Neutrophil (primary cell): ENCODE measurements at regions not wholly inside any gene's neighbourhood (a gene's known extent, or its start where the extent isn't known, plus 50 kb on each side); places are given as distances from the start of the nearest gene placed in this dataset.
"Not testable (repeated sequence)": the region's sequence is repeated elsewhere in the genome, so short reads cannot be mapped to it uniquely, and the experiment has no call there.

Experiments
- H3K27ac ChIP-seq: fragments of 200-600 bp; sonication (generic); 2 replicates; pipeline ENCODE4 v1.5.1; 2016; ENCODE audit warnings: mild to moderate bottlenecking, moderate library complexity
- H3K27me3 ChIP-seq: fragments of 200-600 bp; sonication (generic); 2 replicates; pipeline ENCODE4 v1.6.0; 2016; ENCODE audit warnings: mild to moderate bottlenecking
- H3K36me3 ChIP-seq: fragments of 200-600 bp; sonication (generic); 2 replicates; pipeline ENCODE4 v1.5.1; 2017
- H3K4me1 ChIP-seq, 2 experiments: fragments of 200-600 bp in 1 of 2; sonication (generic) in 1 of 2; 1 replicate in 1 of 2; 2 replicates in 1 of 2; pipeline versions ENCODE4 v1.5.1 to v1.6.1; 2013 to 2016; ENCODE audit warnings: low read depth in 1 of 2, low read length in 1 of 2, mild to moderate bottlenecking in 1 of 2, moderate library complexity in 1 of 2; ENCODE audit not compliant: control insufficient read depth in 1 of 2, insufficient read depth in 1 of 2
- H3K4me3 ChIP-seq, 2 experiments: fragments of 200-600 bp in 1 of 2; sonication (generic) in 1 of 2; 1 replicate in 1 of 2; 2 replicates in 1 of 2; pipeline ENCODE4 v1.5.1; 2013 to 2016; ENCODE audit warnings: low read depth in 1 of 2, low read length in 1 of 2, mild to moderate bottlenecking in 1 of 2, moderate library complexity in 1 of 2
- H3K9me3 ChIP-seq: fragments of 200-600 bp; sonication (generic); 2 replicates; pipeline ENCODE4 v1.5.1; 2016
- CTCF ChIP-seq: fragments of 200-600 bp; sonication (generic); IDR thresholded peaks from 2 replicates; pipeline ENCODE4 v1.5.1; 2016; ENCODE audit warnings: antibody characterized with exemption

GRCh38 chr5:109553846-109554245 is 135.9 kb upstream of the MAN2A1 start:
- no peaks in the 10 kb centered on the region for H3K36me3 ChIP-seq
- no peak overlapping the region for H3K27ac ChIP-seq
- no peaks in the 10 kb centered on the region for H3K4me1 ChIP-seq
- TF ChIP-seq CTCF = no peak
- no peak overlapping the region for H3K4me3 ChIP-seq
- no peaks in the 10 kb centered on the region for H3K9me3 ChIP-seq
- no peaks in the 10 kb centered on the region for H3K27me3 ChIP-seq

- H3K27ac ChIP-seq, H3K9me3 ChIP-seq, H3K4me3 ChIP-seq, H3K36me3 ChIP-seq, H3K27me3 ChIP-seq, H3K4me1 ChIP-seq: not testable (repeated sequence)
Observed at GRCh38 chr5:109551234-109551633, 138.5 kb upstream of the MAN2A1 start.

GRCh38 chr5:109550077-109550476 is 139.7 kb upstream of the MAN2A1 start:
- no peaks in the 10 kb centered on the region for H3K36me3 ChIP-seq
- no peak for TF ChIP-seq CTCF
- no peaks in the 10 kb centered on the region for H3K9me3 ChIP-seq
- H3K4me1 ChIP-seq = no peaks in the 10 kb centered on the region
- no peaks in the 10 kb centered on the region for H3K27me3 ChIP-seq
- no peak overlapping the region for H3K4me3 ChIP-seq
- H3K27ac ChIP-seq = no peak overlapping the region

GRCh38 chr5:109546461-109546860 is 136.7 kb upstream of the PJA2 start:
- Histone ChIP-seq H3K36me3 (no peaks in the 10 kb centered on the region), H3K9me3 (no peaks in the 10 kb centered on the region), H3K4me1 (no peaks in the 10 kb centered on the region), H3K27me3 (no peaks in the 10 kb centered on the region), H3K27ac (no peak overlapping the region), H3K4me3 (no peak overlapping the region)
- no peak for TF ChIP-seq CTCF

GRCh38 chr5:109544873-109545272 is 135.1 kb upstream of the PJA2 start:
- not testable (repeated sequence) for H3K9me3 ChIP-seq

GRCh38 chr5:109538692-109539091 is 128.9 kb upstream of the PJA2 start:
- not testable (repeated sequence) for H3K27ac ChIP-seq, H3K36me3 ChIP-seq, H3K27me3 ChIP-seq, H3K9me3 ChIP-seq, H3K4me1 ChIP-seq, H3K4me3 ChIP-seq

More at GRCh38 chr5:109544873-109545272, 135.1 kb upstream of the PJA2 start:
- not testable (repeated sequence) for H3K27me3 ChIP-seq, H3K36me3 ChIP-seq, H3K4me1 ChIP-seq, H3K27ac ChIP-seq, H3K4me3 ChIP-seq

GRCh38 chr5:109535090-109535489 is 125.3 kb upstream of the PJA2 start:
- not testable (repeated sequence) for H3K4me1 ChIP-seq, H3K9me3 ChIP-seq, H3K27me3 ChIP-seq, H3K36me3 ChIP-seq, H3K4me3 ChIP-seq, H3K27ac ChIP-seq

GRCh38 chr5:109533751-109534272 is 124.0 kb upstream of the PJA2 start:
- no peaks in the 10 kb centered on the region for H3K4me1 ChIP-seq
- no peak for TF ChIP-seq CTCF
- no peak overlapping the region for H3K4me3 ChIP-seq
- no peaks in the 10 kb centered on the region for H3K36me3 ChIP-seq
- H3K9me3 ChIP-seq = no peaks in the 10 kb centered on the region
- no peak overlapping the region for H3K27ac ChIP-seq
- H3K27me3 ChIP-seq = no peaks in the 10 kb centered on the region
